Esophagus squamous epithelium (tissue), 4 donors: ENCODE measurements at regions not wholly inside any gene's neighbourhood (a gene's known extent, or its start where the extent isn't known, plus 50 kb on each side); places are given as distances from the start of the nearest gene placed in this dataset.

Experiments used
- POLR2A ChIP-seq, 4 donors: fragments of 450-650 bp; IDR thresholded peaks; one replicate each; pipeline ENCODE4 v1.6.1; 2017; ENCODE audit warnings: antibody characterized with exemption in 4 of 4, mild to moderate bottlenecking in 4 of 4, moderate library complexity in 3 of 4
- TF ChIP-seq, protein P1 (sequence below), 6 experiments: fragments of 450-650 bp in 4 of 6; fragments of 200-600 bp in 2 of 6; sonication (generic) in 2 of 6; IDR thresholded peaks; one replicate each; pipeline ENCODE4 v1.5.1; 2016 to 2019; ENCODE audit warnings: antibody characterized with exemption in 6 of 6, mild to moderate bottlenecking in 4 of 6, moderate library complexity in 4 of 6

DNA sequence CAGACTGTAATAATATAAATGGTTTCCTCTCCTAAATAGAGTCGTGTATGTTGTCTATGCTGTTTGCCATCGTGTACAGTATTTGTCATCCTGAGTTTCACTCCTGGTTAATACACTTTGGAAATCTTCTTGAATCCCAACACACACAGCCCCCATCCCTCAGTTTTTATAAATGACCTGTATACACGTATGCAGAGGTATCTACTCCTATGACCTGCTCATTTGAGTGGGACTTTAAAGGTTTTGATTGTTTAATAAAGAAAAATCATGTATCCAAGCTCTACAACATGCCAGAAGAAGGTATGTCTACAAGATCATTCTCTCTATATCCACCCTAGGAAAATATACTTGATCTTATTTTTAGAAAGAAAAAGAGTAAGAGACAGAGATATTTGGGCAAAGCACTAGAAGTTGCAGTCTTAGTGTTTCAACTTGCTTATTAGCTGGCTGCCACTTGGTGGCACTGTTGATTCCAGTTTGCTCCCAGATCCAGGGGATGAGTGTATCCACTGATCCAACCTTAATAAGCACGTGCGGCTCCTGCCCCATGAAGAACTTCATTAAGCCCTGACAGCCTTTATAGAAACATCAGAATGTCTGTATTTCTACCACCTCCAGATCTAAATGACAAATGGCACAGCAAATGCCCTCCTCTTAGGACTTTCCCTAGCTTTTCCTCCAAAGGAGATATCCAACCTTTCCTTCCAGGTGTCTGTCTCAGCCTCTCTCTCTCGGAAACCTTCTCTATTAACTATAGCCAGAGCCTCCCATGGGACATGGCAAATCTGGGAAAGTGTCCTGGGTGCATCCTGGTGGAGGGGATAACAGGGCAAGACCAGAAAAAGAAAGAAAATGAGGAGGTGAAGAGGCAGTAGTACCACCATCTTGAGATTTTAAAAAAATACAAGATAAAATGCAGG lies 181.6 kb upstream of the NEBL start:
- TF ChIP-seq, protein P1, sequence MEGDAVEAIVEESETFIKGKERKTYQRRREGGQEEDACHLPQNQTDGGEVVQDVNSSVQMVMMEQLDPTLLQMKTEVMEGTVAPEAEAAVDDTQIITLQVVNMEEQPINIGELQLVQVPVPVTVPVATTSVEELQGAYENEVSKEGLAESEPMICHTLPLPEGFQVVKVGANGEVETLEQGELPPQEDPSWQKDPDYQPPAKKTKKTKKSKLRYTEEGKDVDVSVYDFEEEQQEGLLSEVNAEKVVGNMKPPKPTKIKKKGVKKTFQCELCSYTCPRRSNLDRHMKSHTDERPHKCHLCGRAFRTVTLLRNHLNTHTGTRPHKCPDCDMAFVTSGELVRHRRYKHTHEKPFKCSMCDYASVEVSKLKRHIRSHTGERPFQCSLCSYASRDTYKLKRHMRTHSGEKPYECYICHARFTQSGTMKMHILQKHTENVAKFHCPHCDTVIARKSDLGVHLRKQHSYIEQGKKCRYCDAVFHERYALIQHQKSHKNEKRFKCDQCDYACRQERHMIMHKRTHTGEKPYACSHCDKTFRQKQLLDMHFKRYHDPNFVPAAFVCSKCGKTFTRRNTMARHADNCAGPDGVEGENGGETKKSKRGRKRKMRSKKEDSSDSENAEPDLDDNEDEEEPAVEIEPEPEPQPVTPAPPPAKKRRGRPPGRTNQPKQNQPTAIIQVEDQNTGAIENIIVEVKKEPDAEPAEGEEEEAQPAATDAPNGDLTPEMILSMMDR (IDR thresholded peaks at IDR 0.05): peak; percentile 49 to 80 (median 66)
- no peak for TF ChIP-seq POLR2A (IDR thresholded peaks at IDR 0.05)
